CMK (cell line): ENCODE measurements at regions not wholly inside any gene's neighbourhood (a gene's known extent, or its start where the extent isn't known, plus 50 kb on each side); places are given as distances from the start of the nearest gene placed in this dataset.

Experiments
- DNase-seq: peaks from one replicate; pipeline ENCODE4 v3.0.0-alpha.2; 2010; ENCODE audit warnings: low read depth

- no peak for DNase-seq
Observed at GRCh38 chr3:159899166-159899565, 89.5 kb upstream of the IL12A start.

GRCh38 chr3:159902546-159903314, 85.9 kb upstream of the IL12A start:
- DNase-seq, result no peak

- DNase-seq, result no peak
Observed at GRCh38 chr3:159904455-159904854, 84.2 kb upstream of the IL12A start.

- DNase-seq, result no peak
Observed at GRCh38 chr3:159904911-159905310, 83.7 kb upstream of the IL12A start.

- no peak for DNase-seq
Observed at GRCh38 chr3:159907828-159908227, 80.8 kb upstream of the IL12A start.

GRCh38 chr3:159910991-159911663, 77.5 kb upstream of the IL12A start:
- DNase-seq, result no peak

GRCh38 chr3:159911664-159912037, 77.0 kb upstream of the IL12A start:
- no peak for DNase-seq

- DNase-seq, result no peak
Observed at GRCh38 chr3:159913712-159914414, 74.8 kb upstream of the IL12A start.

GRCh38 chr3:159914426-159914825, 74.2 kb upstream of the IL12A start:
- DNase-seq, result no peak

- no peak for DNase-seq
Observed at GRCh38 chr3:159916052-159916451, 72.6 kb upstream of the IL12A start.

GRCh38 chr3:159917141-159917540, 71.5 kb upstream of the IL12A start:
- no peak for DNase-seq

GRCh38 chr3:159919873-159920272, 68.8 kb upstream of the IL12A start:
- DNase-seq, result no peak

GRCh38 chr3:159922193-159922840, 66.3 kb upstream of the IL12A start:
- DNase-seq, result no peak

- DNase-seq, result no peak
Observed at GRCh38 chr3:159922861-159923312, 65.7 kb upstream of the IL12A start.

- DNase-seq, result no peak
Observed at GRCh38 chr3:159923336-159923735, 65.3 kb upstream of the IL12A start.

- DNase-seq, result no peak
Observed at GRCh38 chr3:159923956-159924355, 64.7 kb upstream of the IL12A start.

GRCh38 chr3:159924411-159924810, 64.2 kb upstream of the IL12A start:
- no peak for DNase-seq

- no peak for DNase-seq
Observed at GRCh38 chr3:159925248-159925647, 63.4 kb upstream of the IL12A start.

GRCh38 chr3:159926573-159926972, 62.1 kb upstream of the IL12A start:
- DNase-seq, result no peak

GRCh38 chr3:159928071-159928491, 60.6 kb upstream of the IL12A start:
- DNase-seq, result no peak

GRCh38 chr3:159928666-159929065, 60.0 kb upstream of the IL12A start:
- DNase-seq, result no peak
